Caco-2 (cell line): ENCODE measurements at regions not wholly inside any gene's neighbourhood (a gene's known extent, or its start where the extent isn't known, plus 50 kb on each side); places are given as distances from the start of the nearest gene placed in this dataset.
A peak's percentile ranks its signal among the peaks of the same experiment; 100 is the strongest.

Experiments
- BruUV-seq: library from RNA; stranded (reverse); fragments of 400-500 nt; replicated peaks from 2 replicates; lab custom pipeline; 2021; lab: Mats Ljungman, UMichigan
- CTCF ChIA-PET: fragments of 300-600 bp; sonication (Branson Sonifier 250); formaldehyde crosslinking; loops from one replicate; lab custom pipeline; 2022; ENCODE audit warnings: antibody characterized with exemption; lab: Charles Lee
- POLR2A ChIA-PET: fragments of 300-600 bp; sonication (Branson Sonifier 250); formaldehyde crosslinking; loops from one replicate; lab custom pipeline; 2022; ENCODE audit warnings: antibody characterized with exemption; lab: Charles Lee
- DNase-seq, 2 experiments: peaks; one replicate each; pipeline versions ENCODE4 v3.0.0 to v3.0.0-alpha.2; 2020 to 2022
- H3K27me3 ChIP-seq: replicated peaks from 2 replicates; pipeline ENCODE4 v1.6.0; 2011; ENCODE audit warnings: low read length; ENCODE audit not compliant: control insufficient read depth, insufficient read depth
- H3K36me3 ChIP-seq: 2 replicates; pipeline ENCODE4 v1.5.1; 2011; ENCODE audit warnings: low read length; ENCODE audit not compliant: control insufficient read depth, insufficient read depth
- H3K4me1 ChIP-seq: fragments of 250-450 bp; sonication (Bioruptor Pico); 2 replicates; pipeline ENCODE4 v1.5.1; 2020; ENCODE audit warnings: mild to moderate bottlenecking
- H3K4me3 ChIP-seq: 2 replicates; pipeline ENCODE4 v1.5.1; 2011; ENCODE audit warnings: low read depth, mild to moderate bottlenecking, control low read depth, low read length
- H3K9me3 ChIP-seq: fragments of 250-450 bp; sonication (Bioruptor Pico); 2 replicates; pipeline ENCODE4 v1.5.1; 2020; ENCODE audit warnings: mild to moderate bottlenecking, moderate library complexity
- H3K27ac Mint-ChIP-seq: one replicate; pipeline ENCODE4 v1.8.0; 2022; ENCODE audit warnings: mixed read lengths; ENCODE audit not compliant: unreplicated experiment
- H3K27me3 Mint-ChIP-seq: one replicate; pipeline ENCODE4 v1.8.0; 2022; ENCODE audit warnings: mixed read lengths; ENCODE audit not compliant: insufficient read depth, unreplicated experiment
- H3K36me3 Mint-ChIP-seq: one replicate; pipeline ENCODE4 v1.8.0; 2022; ENCODE audit warnings: mild to moderate bottlenecking, mixed read lengths; ENCODE audit not compliant: insufficient read depth, unreplicated experiment
- H3K4me1 Mint-ChIP-seq: one replicate; pipeline ENCODE4 v1.8.0; 2022; ENCODE audit warnings: low read depth, mixed read lengths; ENCODE audit not compliant: unreplicated experiment
- H3K4me3 Mint-ChIP-seq: one replicate; pipeline ENCODE4 v1.8.0; 2022; ENCODE audit warnings: mild to moderate bottlenecking, moderate library complexity, mixed read lengths; ENCODE audit not compliant: unreplicated experiment
- H3K9me3 Mint-ChIP-seq: one replicate; pipeline ENCODE4 v1.8.0; 2022; ENCODE audit warnings: mixed read lengths; ENCODE audit not compliant: unreplicated experiment
- CTCF ChIP-seq, 2 experiments: fragments of 200-600 bp in 1 of 2; IDR thresholded peaks; 1 replicate in 1 of 2; 2 replicates in 1 of 2; pipeline versions ENCODE4 v1.5.1 to v1.8.0; 2011 to 2022; ENCODE audit warnings: antibody characterized with exemption in 1 of 2, control low read depth in 1 of 2, inconsistent platforms in 1 of 2, low read depth in 1 of 2, low read length in 1 of 2, mild to moderate bottlenecking in 1 of 2, moderate library complexity in 1 of 2; ENCODE audit not compliant: insufficient read depth in 1 of 2, severe bottlenecking in 1 of 2, unreplicated experiment in 1 of 2
- intact Hi-C: fragments of 100-400 bp; cut with micrococcal nuclease; formaldehyde crosslinking; loops from one replicate; pipeline ENCODE4 v1.10.0; 2022; ENCODE audit not compliant: unreplicated experiment

DNA sequence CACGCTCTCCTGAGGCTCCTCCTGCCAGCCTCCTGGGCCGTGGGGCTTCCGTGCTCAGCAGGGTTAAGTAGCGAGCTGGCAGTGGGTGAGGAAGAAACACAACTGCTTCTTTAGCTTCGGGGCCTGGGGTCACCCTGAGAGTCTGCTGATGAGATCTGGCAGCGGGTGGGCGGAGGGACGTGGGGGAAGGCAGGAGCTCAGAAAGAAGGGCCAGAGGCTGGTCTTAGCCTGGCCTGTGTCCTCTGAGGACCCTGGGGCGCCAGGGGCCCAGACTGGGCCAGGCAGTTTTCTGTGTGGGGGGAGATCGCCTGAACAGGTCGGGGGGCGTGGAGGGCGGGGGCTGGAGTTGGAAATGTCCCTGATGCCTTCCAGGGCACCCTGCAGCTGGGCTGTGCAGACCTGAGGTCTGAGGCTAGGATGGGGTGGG, 97.8 kb upstream of the GSE1 start:
- H3K27ac Mint-ChIP-seq, result peak overlapping the region; percentile 93
- no peaks in the 10 kb centered on the region for H3K36me3 ChIP-seq
- ChIA-PET POLR2A (interaction anchor here (0.6 to 2.4 kb wide), 7 partner anchors 23 to 121 kb away, joined by 3 to 12 read pairs (median 6); partner anchors contain the start of gene GSE1), CTCF (interaction anchor here (0.5 to 2.8 kb wide), 14 partner anchors 8 to 472 kb away, joined by 3 to 22 read pairs (median 8); partner anchors contain the start of gene GSE1)
- no peaks in the 10 kb centered on the region for H3K27me3 Mint-ChIP-seq
- peaks cover 33% of the 10 kb centered on the region for H3K4me1 Mint-ChIP-seq
- H3K4me3 Mint-ChIP-seq, result peak overlapping the region; percentile 46
- H3K36me3 Mint-ChIP-seq, result peaks cover 15% of the 10 kb centered on the region
- H3K27me3 ChIP-seq, result no peaks in the 10 kb centered on the region
- H3K4me3 ChIP-seq, result peak overlapping the region; percentile 18; the same call in 1 of the 2 replicates
- H3K9me3 ChIP-seq, result no peaks in the 10 kb centered on the region
- TF ChIP-seq CTCF (IDR thresholded peaks at IDR 0.05; ENCODE audit: insufficient read depth in 1 of 2, low read depth in 1 of 2, low read length in 1 of 2, severe bottlenecking in 1 of 2, unreplicated experiment in 1 of 2), result no peak
- H3K9me3 Mint-ChIP-seq, result peaks cover 14% of the 10 kb centered on the region
- no TSS peak for BruUV-seq
- DNase-seq, result no peak
- peaks cover 41% of the 10 kb centered on the region for H3K4me1 ChIP-seq
- intact Hi-C loops, result loop anchor here (1.0 kb wide), 5 partner anchors 9 to 93 kb away; no protein-coding TSS in a partner anchor

GRCh38 chr16:85515830-85516397, 97.2 kb upstream of the GSE1 start:
- CTCF ChIA-PET, result interaction anchor here (0.5 to 2.8 kb wide), 10 partner anchors 19 to 471 kb away, joined by 3 to 22 read pairs (median 8); no protein-coding TSS in a partner anchor
- no peaks in the 10 kb centered on the region for H3K9me3 ChIP-seq
- Mint-ChIP-seq H3K27ac (peak overlapping the region; percentile 93), H3K36me3 (peaks cover 19% of the 10 kb centered on the region), H3K4me1 (peaks cover 37% of the 10 kb centered on the region), H3K27me3 (no peaks in the 10 kb centered on the region), H3K4me3 (peak overlapping the region; percentile 46), H3K9me3 (peaks cover 14% of the 10 kb centered on the region)
- no peak for TF ChIP-seq CTCF (IDR thresholded peaks at IDR 0.05; ENCODE audit: insufficient read depth in 1 of 2, low read depth in 1 of 2, low read length in 1 of 2, severe bottlenecking in 1 of 2, unreplicated experiment in 1 of 2)
- intact Hi-C loops, result loop anchor here (1.0 kb wide), 5 partner anchors 8 to 94 kb away; no protein-coding TSS in a partner anchor
- no peak overlapping the region for H3K4me3 ChIP-seq
- POLR2A ChIA-PET, result interaction anchor here (0.7 to 2.4 kb wide), 5 partner anchors 22 to 97 kb away, joined by 3 to 12 read pairs (median 4); partner anchors contain the start of gene GSE1
- BruUV-seq, result no TSS peak
- H3K36me3 ChIP-seq, result no peaks in the 10 kb centered on the region
- H3K4me1 ChIP-seq, result peaks cover 47% of the 10 kb centered on the region
- DNase-seq, result peak; percentile 68 to 76
- H3K27me3 ChIP-seq, result no peaks in the 10 kb centered on the region

DNA sequence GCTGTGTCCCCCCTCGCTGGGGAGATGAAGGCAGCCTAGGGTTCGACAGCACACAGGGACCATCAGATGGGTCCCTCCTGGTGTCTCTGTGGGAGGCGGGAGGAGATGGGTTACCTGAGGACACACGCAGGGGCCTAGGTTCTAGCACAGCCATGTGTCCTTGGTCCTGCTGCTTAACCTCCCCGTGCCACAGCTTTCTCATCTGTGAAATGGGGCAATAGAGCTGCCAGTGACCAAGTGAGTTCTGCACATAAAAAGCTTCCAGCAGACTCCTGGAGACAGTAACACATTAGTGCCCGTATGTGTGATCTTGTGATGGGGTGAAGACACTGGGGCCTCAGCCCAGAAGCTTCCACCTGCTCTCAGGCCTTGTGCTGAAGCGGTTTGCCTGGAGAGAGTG, 96.0 kb upstream of the GSE1 start:
- ChIA-PET CTCF (no interaction called here), POLR2A (no interaction called here)
- no peak overlapping the region for H3K4me3 Mint-ChIP-seq
- TF ChIP-seq CTCF (IDR thresholded peaks at IDR 0.05; ENCODE audit: insufficient read depth in 1 of 2, low read depth in 1 of 2, low read length in 1 of 2, severe bottlenecking in 1 of 2, unreplicated experiment in 1 of 2), result no peak
- Histone ChIP-seq H3K4me1 (peaks cover 59% of the 10 kb centered on the region), H3K4me3 (no peak overlapping the region), H3K36me3 (no peaks in the 10 kb centered on the region), H3K27me3 (no peaks in the 10 kb centered on the region), H3K9me3 (no peaks in the 10 kb centered on the region)
- intact Hi-C loops, result no loop called here
- H3K27ac Mint-ChIP-seq, result peak overlapping the region; percentile 45
- H3K9me3 Mint-ChIP-seq, result peaks cover 14% of the 10 kb centered on the region
- peaks cover 24% of the 10 kb centered on the region for H3K36me3 Mint-ChIP-seq
- H3K27me3 Mint-ChIP-seq, result no peaks in the 10 kb centered on the region
- DNase-seq, result no peak
- peaks cover 46% of the 10 kb centered on the region for H3K4me1 Mint-ChIP-seq
- BruUV-seq, result no TSS peak
